ENCODE measurements at regions not wholly inside any gene's neighbourhood (a gene's known extent, or its start where the extent isn't known, plus 50 kb on each side); places are given as distances from the start of the nearest gene placed in this dataset.

GRCh38 chr12:87169010-87169409 is 860.2 kb downstream of the C12orf50 start:
- TF ChIP-seq EZH2 (IDR thresholded peaks at IDR 0.05; ENCODE audit: insufficient read depth, poor library complexity, severe bottlenecking) (no peak), EZH2phosphoT487 (IDR thresholded peaks at IDR 0.05; ENCODE audit: insufficient read depth, low read depth) (no peak)
